GM20000 (cell line): ENCODE measurements at regions not wholly inside any gene's neighbourhood (a gene's known extent, or its start where the extent isn't known, plus 50 kb on each side); places are given as distances from the start of the nearest gene placed in this dataset.

ENCODE experiments used
- DNase-seq: peaks from one replicate; pipeline ENCODE4 v3.0.0; 2012; ENCODE audit warnings: low spot score
- TF ChIP-seq, protein P1 (sequence below): IDR thresholded peaks from 2 replicates; pipeline ENCODE4 v1.5.1; 2012; ENCODE audit warnings: mild to moderate bottlenecking, control low read depth; ENCODE audit errors: extremely low read depth, missing control alignments

DNA sequence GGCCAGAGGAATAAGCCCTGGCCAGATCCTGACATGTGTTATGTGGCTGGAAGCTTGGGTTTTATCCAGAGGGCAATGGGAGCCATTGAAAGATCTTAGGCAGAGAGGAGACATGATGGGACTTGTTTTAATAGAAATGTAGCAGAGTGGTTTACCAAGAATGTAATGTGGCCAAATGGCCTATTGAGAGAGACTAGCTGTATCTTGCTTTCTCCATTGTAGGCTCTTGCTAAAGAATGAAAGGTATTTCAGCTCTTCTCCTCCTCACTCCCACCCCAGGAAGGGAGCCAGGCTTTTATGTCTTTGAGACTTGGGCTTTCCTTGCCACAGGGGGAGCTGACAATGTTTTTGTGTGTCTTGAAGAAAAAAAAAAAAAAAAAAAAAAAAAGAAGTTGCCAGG, 82.3 kb downstream of the TRIM29 start:
- TF ChIP-seq, protein P1, sequence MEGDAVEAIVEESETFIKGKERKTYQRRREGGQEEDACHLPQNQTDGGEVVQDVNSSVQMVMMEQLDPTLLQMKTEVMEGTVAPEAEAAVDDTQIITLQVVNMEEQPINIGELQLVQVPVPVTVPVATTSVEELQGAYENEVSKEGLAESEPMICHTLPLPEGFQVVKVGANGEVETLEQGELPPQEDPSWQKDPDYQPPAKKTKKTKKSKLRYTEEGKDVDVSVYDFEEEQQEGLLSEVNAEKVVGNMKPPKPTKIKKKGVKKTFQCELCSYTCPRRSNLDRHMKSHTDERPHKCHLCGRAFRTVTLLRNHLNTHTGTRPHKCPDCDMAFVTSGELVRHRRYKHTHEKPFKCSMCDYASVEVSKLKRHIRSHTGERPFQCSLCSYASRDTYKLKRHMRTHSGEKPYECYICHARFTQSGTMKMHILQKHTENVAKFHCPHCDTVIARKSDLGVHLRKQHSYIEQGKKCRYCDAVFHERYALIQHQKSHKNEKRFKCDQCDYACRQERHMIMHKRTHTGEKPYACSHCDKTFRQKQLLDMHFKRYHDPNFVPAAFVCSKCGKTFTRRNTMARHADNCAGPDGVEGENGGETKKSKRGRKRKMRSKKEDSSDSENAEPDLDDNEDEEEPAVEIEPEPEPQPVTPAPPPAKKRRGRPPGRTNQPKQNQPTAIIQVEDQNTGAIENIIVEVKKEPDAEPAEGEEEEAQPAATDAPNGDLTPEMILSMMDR = no peak
- no peak for DNase-seq

DNA sequence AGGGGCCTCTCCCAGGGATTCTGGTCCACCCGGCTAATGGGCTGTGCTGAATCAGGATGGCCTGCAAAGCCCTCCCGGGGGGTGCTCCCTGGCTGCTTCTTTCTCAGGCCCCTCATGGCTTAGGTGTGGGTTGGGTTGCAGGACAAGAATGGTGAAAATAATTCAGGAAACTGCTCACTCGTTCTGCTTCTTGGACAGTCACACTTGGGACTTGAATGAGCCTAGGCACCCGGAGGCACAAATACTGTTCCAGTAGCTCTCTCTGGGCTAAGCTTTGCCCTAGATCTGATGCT, 83.2 kb downstream of the TRIM29 start:
- no peak for DNase-seq
- TF ChIP-seq, protein P1 = no peak

GRCh38 chr11:120054016-120054752, 83.7 kb downstream of the TRIM29 start:
- TF ChIP-seq, protein P1 = no peak

GRCh38 chr11:120052196-120052775, 85.6 kb downstream of the TRIM29 start:
- no peak for DNase-seq
- TF ChIP-seq, protein P1 = no peak

More at GRCh38 chr11:120054016-120054752, 83.7 kb downstream of the TRIM29 start:
- no peak for DNase-seq

DNA sequence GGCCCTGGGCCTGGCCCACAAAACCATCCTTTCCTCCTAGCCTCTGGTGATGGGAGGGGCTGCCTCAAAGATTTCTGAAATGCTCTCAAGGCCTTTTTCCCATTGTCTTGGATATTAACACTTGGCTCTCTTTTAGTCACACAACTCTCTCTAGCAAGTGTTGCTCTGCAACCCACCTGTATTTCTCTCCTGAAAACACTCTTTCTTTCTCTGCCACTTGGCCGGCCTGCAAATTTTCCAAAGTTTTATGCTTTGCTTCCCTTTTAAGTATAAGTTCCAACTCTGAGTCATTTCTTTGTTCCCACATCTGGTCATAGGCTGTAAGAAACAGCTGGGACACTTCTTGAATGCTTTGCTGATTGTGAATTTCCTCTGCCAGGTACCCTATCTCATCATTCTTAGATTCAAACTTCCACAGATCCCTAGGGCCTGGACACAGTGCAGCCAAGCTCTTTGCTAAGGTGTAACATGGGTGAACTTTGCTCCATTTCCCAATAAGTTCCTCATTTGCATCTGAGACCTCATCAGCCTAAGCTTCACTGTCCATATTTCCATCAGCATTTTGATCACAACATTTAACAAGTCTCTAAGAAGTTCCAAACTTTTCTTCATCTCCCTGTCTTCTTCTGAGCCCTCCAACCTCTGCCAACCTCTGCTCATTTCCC, 93.8 kb downstream of the TRIM29 start:
- TF ChIP-seq, protein P1 = no peak
- DNase-seq = no peak

GRCh38 chr11:120043328-120043945, 94.5 kb downstream of the TRIM29 start:
- TF ChIP-seq, protein P1 = no peak
- DNase-seq = no peak

DNA sequence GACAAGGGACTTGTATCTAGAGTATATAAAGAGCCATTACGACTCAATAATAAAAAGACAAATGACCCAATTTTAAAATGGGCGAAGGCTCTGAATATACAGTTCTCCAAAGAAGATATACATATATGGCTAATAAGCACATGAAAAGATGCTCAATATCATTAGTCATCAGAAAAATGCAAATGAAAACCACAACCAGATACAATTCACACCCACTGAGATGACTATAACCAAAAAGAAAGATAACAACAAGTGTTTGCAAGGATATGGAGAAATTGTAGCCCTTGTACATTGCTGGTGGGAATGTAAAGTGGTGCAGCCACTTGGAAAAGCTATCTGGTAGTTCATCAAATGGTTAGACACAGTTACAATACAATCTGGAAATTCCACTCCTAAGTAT, 96.3 kb downstream of the TRIM29 start:
- TF ChIP-seq, protein P1 = no peak
- no peak for DNase-seq
